ENCODE measurements at regions not wholly inside any gene's neighbourhood (a gene's known extent, or its start where the extent isn't known, plus 50 kb on each side); places are given as distances from the start of the nearest gene placed in this dataset.
A peak's percentile ranks its signal among the peaks of the same experiment; 100 is the strongest.

- Histone ChIP-seq H3K9me3 (ENCODE audit: control insufficient read depth in 2 of 2, insufficient read depth in 1 of 2, low read length in 1 of 2) (no peaks in the 10 kb centered on the region), H3K27ac (ENCODE audit: low read depth in 1 of 2, low read length in 1 of 2) (no peak overlapping the region), H3K27me3 (ENCODE audit: control insufficient read depth in 2 of 2, insufficient read depth in 1 of 2, low read length in 1 of 2) (no peaks in the 10 kb centered on the region), H3K4me1 (ENCODE audit: control insufficient read depth in 2 of 2, insufficient read depth in 2 of 2, low read length in 2 of 2) (no peaks in the 10 kb centered on the region), H3K36me3 (ENCODE audit: control insufficient read depth in 2 of 2, insufficient read depth in 2 of 2, low read length in 1 of 2) (no peaks in the 10 kb centered on the region), H3K4me3 (ENCODE audit: low read length in 2 of 2) (no peak overlapping the region)
- 97% methylated on average over 1 of the region's 1 CpG for WGBS
- no peak for DNase-seq (ENCODE audit: low read depth in 6 of 9, low spot score in 9 of 9)
Observed at GRCh38 chr3:86257955-86258641, 732.9 kb downstream of the VGLL3 start.

- no peaks in the 10 kb centered on the region for H3K4me1 ChIP-seq (ENCODE audit: control insufficient read depth in 2 of 2, insufficient read depth in 2 of 2, low read length in 2 of 2)
- no peaks in the 10 kb centered on the region for H3K36me3 ChIP-seq (ENCODE audit: control insufficient read depth in 2 of 2, insufficient read depth in 2 of 2, low read length in 1 of 2)
- no peak overlapping the region for H3K27ac ChIP-seq (ENCODE audit: low read depth in 1 of 2, low read length in 1 of 2)
- no peak for DNase-seq (ENCODE audit: low read depth in 6 of 9, low spot score in 9 of 9)
- 93% methylated on average over 6 of the region's 6 CpGs for WGBS
- H3K27me3 ChIP-seq (ENCODE audit: control insufficient read depth in 2 of 2, insufficient read depth in 1 of 2, low read length in 1 of 2): no peaks in the 10 kb centered on the region
- no peak overlapping the region for H3K4me3 ChIP-seq (ENCODE audit: low read length in 2 of 2)
- no peaks in the 10 kb centered on the region for H3K9me3 ChIP-seq (ENCODE audit: control insufficient read depth in 2 of 2, insufficient read depth in 1 of 2, low read length in 1 of 2)
Observed at GRCh38 chr3:86254480-86254879, 736.5 kb downstream of the VGLL3 start.

DNA sequence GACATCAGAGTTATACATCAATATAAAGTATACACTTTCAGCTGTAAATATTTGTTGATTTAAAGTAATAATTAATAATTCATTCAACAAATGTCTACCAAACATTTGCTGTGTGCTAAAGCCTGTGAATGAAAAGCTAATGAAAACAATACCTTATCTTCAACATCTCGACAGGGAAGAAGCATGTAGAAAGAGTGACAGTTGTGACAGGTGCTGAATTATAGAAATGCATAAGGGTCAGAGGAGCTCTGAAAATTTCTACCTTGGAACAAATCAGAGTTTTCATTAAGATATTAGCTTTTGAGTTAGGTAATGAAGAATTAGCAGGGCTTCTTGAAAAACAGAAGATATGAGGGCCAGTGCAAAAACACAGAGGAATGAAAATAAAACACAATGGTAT is 739.2 kb downstream of the VGLL3 start:
- no peaks in the 10 kb centered on the region for H3K9me3 ChIP-seq (ENCODE audit: control insufficient read depth in 2 of 2, insufficient read depth in 1 of 2, low read length in 1 of 2)
- H3K4me3 ChIP-seq (ENCODE audit: low read length in 2 of 2): no peak overlapping the region
- H3K27ac ChIP-seq (ENCODE audit: low read depth in 1 of 2, low read length in 1 of 2): no peak overlapping the region
- H3K4me1 ChIP-seq (ENCODE audit: control insufficient read depth in 2 of 2, insufficient read depth in 2 of 2, low read length in 2 of 2): no peaks in the 10 kb centered on the region
- no peaks in the 10 kb centered on the region for H3K27me3 ChIP-seq (ENCODE audit: control insufficient read depth in 2 of 2, insufficient read depth in 1 of 2, low read length in 1 of 2)
- WGBS: 68% methylated on average over 1 of the region's 1 CpG
- H3K36me3 ChIP-seq (ENCODE audit: control insufficient read depth in 2 of 2, insufficient read depth in 2 of 2, low read length in 1 of 2): no peaks in the 10 kb centered on the region
- peak in 1 of 9 donors; percentile 12 for DNase-seq (ENCODE audit: low read depth in 6 of 9, low spot score in 9 of 9)

DNA sequence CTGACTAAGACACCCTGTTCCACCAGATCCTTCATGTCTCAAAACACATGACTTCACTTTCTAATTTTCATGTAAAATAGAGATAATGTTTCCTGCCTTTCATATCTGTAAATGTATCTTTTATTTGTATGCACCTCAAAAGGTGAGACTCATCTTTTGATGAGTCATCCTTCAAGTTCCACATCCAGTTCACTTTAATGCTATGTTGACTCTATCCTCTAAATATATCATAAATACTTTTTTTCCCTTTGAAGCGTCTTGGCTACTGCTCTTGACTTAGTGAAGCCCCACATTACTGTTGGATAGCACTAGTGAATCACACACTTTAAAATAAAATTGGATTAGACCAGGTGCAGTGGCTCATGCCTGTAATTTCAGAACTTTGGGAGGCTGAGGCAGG is 741.1 kb downstream of the VGLL3 start:
- Histone ChIP-seq H3K27ac (ENCODE audit: low read depth in 1 of 2, low read length in 1 of 2) (no peak overlapping the region), H3K9me3 (ENCODE audit: control insufficient read depth in 2 of 2, insufficient read depth in 1 of 2, low read length in 1 of 2) (no peaks in the 10 kb centered on the region), H3K27me3 (ENCODE audit: control insufficient read depth in 2 of 2, insufficient read depth in 1 of 2, low read length in 1 of 2) (no peaks in the 10 kb centered on the region), H3K36me3 (ENCODE audit: control insufficient read depth in 2 of 2, insufficient read depth in 2 of 2, low read length in 1 of 2) (no peaks in the 10 kb centered on the region), H3K4me3 (ENCODE audit: low read length in 2 of 2) (no peak overlapping the region), H3K4me1 (ENCODE audit: control insufficient read depth in 2 of 2, insufficient read depth in 2 of 2, low read length in 2 of 2) (no peaks in the 10 kb centered on the region)
- no peak for DNase-seq (ENCODE audit: low read depth in 6 of 9, low spot score in 9 of 9)
- WGBS: 89% methylated on average over 1 of the region's 1 CpG

GRCh38 chr3:86245360-86245759 is 745.6 kb downstream of the VGLL3 start:
- no peak for DNase-seq (ENCODE audit: low read depth in 6 of 9, low spot score in 9 of 9)
- Histone ChIP-seq H3K9me3 (ENCODE audit: control insufficient read depth in 2 of 2, insufficient read depth in 1 of 2, low read length in 1 of 2) (no peaks in the 10 kb centered on the region), H3K4me1 (ENCODE audit: control insufficient read depth in 2 of 2, insufficient read depth in 2 of 2, low read length in 2 of 2) (no peaks in the 10 kb centered on the region), H3K4me3 (ENCODE audit: low read length in 2 of 2) (no peak overlapping the region), H3K27ac (ENCODE audit: low read depth in 1 of 2, low read length in 1 of 2) (no peak overlapping the region), H3K27me3 (ENCODE audit: control insufficient read depth in 2 of 2, insufficient read depth in 1 of 2, low read length in 1 of 2) (no peaks in the 10 kb centered on the region), H3K36me3 (ENCODE audit: control insufficient read depth in 2 of 2, insufficient read depth in 2 of 2, low read length in 1 of 2) (no peaks in the 10 kb centered on the region)
- WGBS: 67% methylated on average over 1 of the region's 1 CpG

- no peak overlapping the region for H3K27ac ChIP-seq (ENCODE audit: low read depth in 1 of 2, low read length in 1 of 2)
- H3K4me1 ChIP-seq (ENCODE audit: control insufficient read depth in 2 of 2, insufficient read depth in 2 of 2, low read length in 2 of 2): no peaks in the 10 kb centered on the region
- H3K9me3 ChIP-seq (ENCODE audit: control insufficient read depth in 2 of 2, insufficient read depth in 1 of 2, low read length in 1 of 2): no peaks in the 10 kb centered on the region
- no peaks in the 10 kb centered on the region for H3K27me3 ChIP-seq (ENCODE audit: control insufficient read depth in 2 of 2, insufficient read depth in 1 of 2, low read length in 1 of 2)
- no peaks in the 10 kb centered on the region for H3K36me3 ChIP-seq (ENCODE audit: control insufficient read depth in 2 of 2, insufficient read depth in 2 of 2, low read length in 1 of 2)
- 80% methylated on average over 3 of the region's 3 CpGs for WGBS
- DNase-seq (ENCODE audit: low read depth in 6 of 9, low spot score in 9 of 9): no peak
- H3K4me3 ChIP-seq (ENCODE audit: low read length in 2 of 2): no peak overlapping the region
Observed at GRCh38 chr3:86244905-86245304, 746.0 kb downstream of the VGLL3 start.

DNA sequence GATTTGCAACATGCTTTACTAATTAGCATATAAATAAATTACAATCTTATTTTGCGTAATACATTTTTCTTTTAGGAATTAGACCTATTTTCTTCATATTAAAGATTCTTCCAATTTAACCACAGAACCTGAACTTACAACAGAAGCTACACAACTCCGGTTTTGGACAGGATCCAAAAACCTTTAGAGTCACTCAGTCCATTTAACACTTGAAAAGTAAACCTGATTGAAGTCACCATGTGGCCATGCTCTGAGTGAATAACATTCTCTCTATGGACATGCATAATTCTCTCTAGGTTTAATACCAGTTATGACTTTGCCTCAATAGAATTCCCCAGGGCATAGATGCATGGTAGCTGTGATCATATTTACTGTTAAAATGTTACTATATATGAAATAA is 751.0 kb downstream of the VGLL3 start:
- no peaks in the 10 kb centered on the region for H3K9me3 ChIP-seq (ENCODE audit: control insufficient read depth in 2 of 2, insufficient read depth in 1 of 2, low read length in 1 of 2)
- no peak overlapping the region for H3K4me3 ChIP-seq (ENCODE audit: low read length in 2 of 2)
- no peaks in the 10 kb centered on the region for H3K4me1 ChIP-seq (ENCODE audit: control insufficient read depth in 2 of 2, insufficient read depth in 2 of 2, low read length in 2 of 2)
- H3K27ac ChIP-seq (ENCODE audit: low read depth in 1 of 2, low read length in 1 of 2): no peak overlapping the region
- H3K36me3 ChIP-seq (ENCODE audit: control insufficient read depth in 2 of 2, insufficient read depth in 2 of 2, low read length in 1 of 2): no peaks in the 10 kb centered on the region
- DNase-seq (ENCODE audit: low read depth in 6 of 9, low spot score in 9 of 9): no peak
- 71% methylated on average over 2 of the region's 2 CpGs for WGBS
- no peaks in the 10 kb centered on the region for H3K27me3 ChIP-seq (ENCODE audit: control insufficient read depth in 2 of 2, insufficient read depth in 1 of 2, low read length in 1 of 2)

- Histone ChIP-seq H3K9me3 (ENCODE audit: control insufficient read depth in 2 of 2, insufficient read depth in 1 of 2, low read length in 1 of 2) (no peaks in the 10 kb centered on the region), H3K27me3 (ENCODE audit: control insufficient read depth in 2 of 2, insufficient read depth in 1 of 2, low read length in 1 of 2) (no peaks in the 10 kb centered on the region), H3K4me3 (ENCODE audit: low read length in 2 of 2) (no peak overlapping the region), H3K36me3 (ENCODE audit: control insufficient read depth in 2 of 2, insufficient read depth in 2 of 2, low read length in 1 of 2) (no peaks in the 10 kb centered on the region), H3K27ac (ENCODE audit: low read depth in 1 of 2, low read length in 1 of 2) (no peak overlapping the region), H3K4me1 (ENCODE audit: control insufficient read depth in 2 of 2, insufficient read depth in 2 of 2, low read length in 2 of 2) (no peaks in the 10 kb centered on the region)
- 23% methylated on average over 5 of the region's 5 CpGs for WGBS
- peak in 5 of 9 donors; percentile 6 to 56 (median 16) for DNase-seq (ENCODE audit: low read depth in 6 of 9, low spot score in 9 of 9)
Observed at GRCh38 chr3:86234506-86235254, 756.3 kb downstream of the VGLL3 start.

DNA sequence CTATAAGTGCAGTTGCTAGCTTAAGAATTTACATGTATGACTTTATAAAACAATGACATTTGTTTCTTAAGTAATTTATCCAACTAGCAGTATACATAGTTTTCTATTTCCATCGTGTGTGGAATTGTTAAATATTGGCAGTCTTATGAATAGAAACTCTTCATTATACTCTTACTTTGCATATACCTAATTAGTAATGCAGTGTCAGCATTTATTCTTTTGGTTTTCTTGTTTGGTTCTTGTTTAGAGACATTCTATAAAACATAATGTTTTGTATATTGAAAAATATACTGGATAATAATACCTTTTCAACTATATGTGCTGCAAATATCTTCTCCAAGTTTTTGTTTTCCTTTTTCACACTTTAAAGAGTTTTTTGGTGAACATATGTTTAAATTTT is 760.2 kb downstream of the VGLL3 start:
- H3K36me3 ChIP-seq (ENCODE audit: control insufficient read depth in 2 of 2, insufficient read depth in 2 of 2, low read length in 1 of 2): no peaks in the 10 kb centered on the region
- H3K27me3 ChIP-seq (ENCODE audit: control insufficient read depth in 2 of 2, insufficient read depth in 1 of 2, low read length in 1 of 2): no peaks in the 10 kb centered on the region
- no peak overlapping the region for H3K4me3 ChIP-seq (ENCODE audit: low read length in 2 of 2)
- no peaks in the 10 kb centered on the region for H3K9me3 ChIP-seq (ENCODE audit: control insufficient read depth in 2 of 2, insufficient read depth in 1 of 2, low read length in 1 of 2)
- no peak for DNase-seq (ENCODE audit: low read depth in 6 of 9, low spot score in 9 of 9)
- WGBS: 89% methylated on average over 1 of the region's 1 CpG
- no peak overlapping the region for H3K27ac ChIP-seq (ENCODE audit: low read depth in 1 of 2, low read length in 1 of 2)
- H3K4me1 ChIP-seq (ENCODE audit: control insufficient read depth in 2 of 2, insufficient read depth in 2 of 2, low read length in 2 of 2): no peaks in the 10 kb centered on the region
